IgD-negative memory B cell (primary cell): ENCODE measurements at regions not wholly inside any gene's neighbourhood (a gene's known extent, or its start where the extent isn't known, plus 50 kb on each side); places are given as distances from the start of the nearest gene placed in this dataset.

Source experiments
- H3K27ac Mint-ChIP-seq, 3 donors: one replicate each; pipeline ENCODE4 v1.8.0; 2020 to 2022; ENCODE audit warnings: mild to moderate bottlenecking in 3 of 3, mixed read lengths in 3 of 3, moderate library complexity in 1 of 3
- H3K27me3 Mint-ChIP-seq: one replicate; pipeline ENCODE4 v1.8.0; 2021; ENCODE audit warnings: mixed read lengths
- H3K36me3 Mint-ChIP-seq: one replicate; pipeline ENCODE4 v1.8.0; 2020; ENCODE audit warnings: mild to moderate bottlenecking, mixed read lengths
- H3K4me1 Mint-ChIP-seq, 3 donors: one replicate each; pipeline ENCODE4 v1.8.0; 2020 to 2022; ENCODE audit warnings: mixed read lengths in 3 of 3, mild to moderate bottlenecking in 1 of 3
- H3K4me3 Mint-ChIP-seq, 4 donors: one replicate each; pipeline ENCODE4 v1.8.0; 2020 to 2022; ENCODE audit warnings: mild to moderate bottlenecking in 4 of 4, mixed read lengths in 4 of 4, moderate library complexity in 3 of 4
- H3K9me3 Mint-ChIP-seq, 3 donors: one replicate each; pipeline ENCODE4 v1.8.0; 2020 to 2021; ENCODE audit warnings: mixed read lengths in 3 of 3, mild to moderate bottlenecking in 1 of 3

DNA sequence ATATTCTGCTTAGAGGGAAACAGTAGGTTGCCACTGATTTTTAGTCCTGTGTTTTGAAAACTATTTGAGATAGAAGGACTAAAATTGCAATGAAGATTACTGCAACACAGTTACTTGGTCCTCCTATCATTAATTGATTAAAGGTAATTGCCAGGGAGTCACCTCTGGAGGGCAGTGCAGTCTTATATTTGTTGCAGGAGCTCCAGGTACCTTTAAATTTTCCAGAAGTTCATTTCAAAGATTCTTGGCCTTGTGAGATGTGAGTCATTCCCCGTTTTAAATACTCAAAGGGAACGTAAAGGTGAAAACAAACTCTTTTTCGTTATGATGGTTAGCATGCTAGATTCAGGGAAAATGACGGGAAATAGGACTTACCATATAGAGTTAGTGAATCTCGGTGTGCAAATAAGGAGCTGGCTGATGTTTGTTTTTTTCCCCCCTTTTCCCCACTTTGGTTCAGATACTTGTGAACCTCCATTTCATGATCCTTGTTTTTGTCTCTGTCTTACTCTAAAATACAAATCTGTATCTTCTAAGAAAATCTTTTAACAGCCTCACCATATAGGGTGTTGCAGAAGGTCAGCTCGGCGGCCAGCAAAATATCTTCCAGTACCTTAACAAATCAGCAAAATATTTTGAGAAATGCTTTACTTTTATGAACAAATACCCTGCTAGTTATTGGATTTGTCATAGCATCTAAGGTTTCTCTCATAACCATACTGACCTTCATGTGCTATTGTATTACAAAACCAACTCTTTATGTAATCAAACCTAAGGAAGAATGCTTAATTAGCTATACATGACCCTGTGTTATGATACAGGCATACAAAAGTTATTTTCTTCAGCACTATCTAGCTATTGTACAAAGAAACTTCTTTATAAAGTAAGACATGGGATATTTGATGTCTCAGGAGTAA is 143.0 kb upstream of the HDAC9 start:
- H3K36me3 Mint-ChIP-seq = no peaks in the 10 kb centered on the region
- no peak overlapping the region for H3K27ac Mint-ChIP-seq
- no peaks in the 10 kb centered on the region for H3K27me3 Mint-ChIP-seq
- H3K4me1 Mint-ChIP-seq = peaks cover 11 to 18% (median 17%) of the 10 kb centered on the region in 3 donors
- peak overlapping the region in 1 of 4 donors; percentile 72 for H3K4me3 Mint-ChIP-seq
- no peaks in the 10 kb centered on the region for H3K9me3 Mint-ChIP-seq

DNA sequence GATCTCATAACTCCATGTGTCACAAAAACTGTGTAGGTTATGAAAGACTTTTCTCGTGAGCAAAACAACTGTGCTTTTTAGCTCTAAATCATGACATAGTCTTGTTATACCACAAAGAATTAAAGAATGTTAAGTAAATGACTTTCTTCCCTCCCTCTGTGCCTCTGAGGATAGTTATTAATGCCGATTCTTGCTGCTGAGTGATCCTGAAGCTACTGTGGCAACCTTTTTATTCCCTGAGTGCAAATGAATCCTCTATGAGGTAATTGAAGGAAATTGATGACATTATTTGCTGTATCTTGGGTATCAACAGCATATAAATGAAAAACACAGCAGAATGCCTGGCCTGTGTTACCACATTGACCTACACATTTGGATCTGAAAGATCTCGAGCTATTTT is 142.2 kb upstream of the HDAC9 start:
- Mint-ChIP-seq H3K27ac (no peak overlapping the region), H3K27me3 (no peaks in the 10 kb centered on the region), H3K4me1 (peaks cover 10 to 21% (median 20%) of the 10 kb centered on the region in 3 donors), H3K9me3 (no peaks in the 10 kb centered on the region), H3K36me3 (no peaks in the 10 kb centered on the region), H3K4me3 (no peak overlapping the region)

DNA sequence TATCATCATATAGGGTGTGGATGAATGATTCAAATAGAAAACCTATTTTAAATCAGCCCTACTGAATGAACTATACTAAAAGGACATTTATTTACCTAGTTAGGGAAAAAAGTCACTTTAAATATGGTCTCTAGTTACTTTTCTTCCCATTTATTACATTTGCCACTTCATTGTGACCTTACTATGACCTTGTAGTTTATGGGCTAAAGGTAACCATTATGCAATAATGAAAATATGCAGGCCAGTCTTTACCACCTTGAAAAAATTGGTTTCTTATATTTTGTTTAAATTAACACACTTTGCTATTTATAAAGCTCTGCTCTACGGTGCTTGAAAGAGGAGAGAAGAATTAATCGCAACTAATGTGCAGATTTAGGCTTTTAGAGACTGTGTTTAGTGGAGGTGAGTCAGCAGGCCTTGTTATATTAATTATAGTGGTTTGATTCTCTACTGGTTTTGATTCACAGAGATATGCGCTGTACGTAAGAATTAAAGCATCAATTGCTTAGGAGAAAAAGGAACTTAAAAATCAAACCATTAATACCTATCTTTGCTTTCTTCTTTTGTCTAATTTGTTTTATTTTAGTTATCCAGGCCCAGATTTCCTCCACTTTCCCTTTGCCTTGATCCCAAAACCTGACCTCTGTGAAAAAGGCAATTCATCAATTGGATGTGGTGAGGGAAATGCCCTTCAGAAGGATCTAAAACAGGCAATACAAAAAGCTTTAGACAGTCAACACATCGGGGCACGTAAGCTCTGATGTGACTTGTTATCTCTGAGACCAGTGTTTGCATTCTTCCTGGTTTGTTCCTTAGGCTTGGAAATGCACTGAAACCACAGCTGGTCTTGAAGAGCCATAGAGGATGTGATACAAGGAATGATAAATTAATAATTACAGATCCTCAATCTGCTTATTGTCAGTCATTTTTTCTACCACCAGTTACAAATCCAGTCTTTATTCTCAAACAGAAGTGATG is 141.2 kb upstream of the HDAC9 start:
- Mint-ChIP-seq H3K4me1 (peaks cover 11 to 21% (median 20%) of the 10 kb centered on the region in 3 donors), H3K27ac (no peak overlapping the region), H3K9me3 (no peaks in the 10 kb centered on the region), H3K27me3 (no peaks in the 10 kb centered on the region), H3K36me3 (no peaks in the 10 kb centered on the region), H3K4me3 (no peak overlapping the region)

DNA sequence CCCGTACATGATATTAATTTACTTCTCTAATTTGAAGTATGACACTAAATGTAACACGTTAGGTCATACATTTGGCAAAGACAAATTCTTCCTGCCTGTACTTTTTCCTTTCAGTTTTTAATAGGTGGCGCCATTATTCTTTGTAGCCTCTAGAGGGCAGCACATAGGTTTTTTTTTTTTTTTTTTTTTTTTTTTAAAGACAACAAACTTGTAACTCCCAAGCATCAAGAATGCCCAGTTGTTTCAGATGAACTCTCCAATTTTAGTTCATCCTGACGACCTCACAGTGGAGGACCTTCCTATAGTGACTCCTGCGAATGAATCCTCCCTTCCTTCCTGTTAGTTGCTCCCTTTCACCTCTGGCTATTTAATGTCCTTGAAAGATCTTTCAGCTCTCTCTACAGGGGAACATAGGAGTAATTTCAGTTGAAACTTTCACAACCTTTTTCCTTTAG is 139.3 kb upstream of the HDAC9 start:
- Mint-ChIP-seq H3K4me1 (peaks cover 11 to 27% (median 21%) of the 10 kb centered on the region in 3 donors), H3K4me3 (peak overlapping the region; percentile 4 to 72 (median 46)), H3K27me3 (no peaks in the 10 kb centered on the region), H3K27ac (peak overlapping the region in 2 of 3 donors; percentile 2 to 89), H3K36me3 (no peaks in the 10 kb centered on the region), H3K9me3 (no peaks in the 10 kb centered on the region)

DNA sequence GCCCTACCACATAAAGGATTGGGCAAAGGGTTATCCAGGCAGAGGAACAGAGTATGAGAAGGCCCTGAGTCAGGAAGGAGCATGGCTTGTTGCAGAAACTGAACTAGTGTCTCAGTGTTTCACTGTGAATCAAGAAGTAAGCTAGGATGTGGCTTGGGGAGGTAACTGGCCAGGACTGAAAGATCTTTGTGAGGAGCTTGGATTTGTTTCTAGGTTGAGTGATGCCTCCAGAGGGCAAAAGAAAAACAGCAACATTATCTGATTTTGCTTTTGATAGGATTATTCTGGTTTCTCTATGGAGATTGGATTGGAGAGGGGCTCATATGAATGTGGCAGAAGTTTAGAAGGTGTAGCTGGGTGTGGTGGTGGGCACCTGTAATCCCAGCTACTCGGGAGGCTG is 137.9 kb upstream of the HDAC9 start:
- Mint-ChIP-seq H3K9me3 (no peaks in the 10 kb centered on the region), H3K27me3 (no peaks in the 10 kb centered on the region), H3K4me1 (peaks cover 11 to 22% (median 18%) of the 10 kb centered on the region in 3 donors), H3K36me3 (no peaks in the 10 kb centered on the region), H3K27ac (no peak overlapping the region), H3K4me3 (no peak overlapping the region)

DNA sequence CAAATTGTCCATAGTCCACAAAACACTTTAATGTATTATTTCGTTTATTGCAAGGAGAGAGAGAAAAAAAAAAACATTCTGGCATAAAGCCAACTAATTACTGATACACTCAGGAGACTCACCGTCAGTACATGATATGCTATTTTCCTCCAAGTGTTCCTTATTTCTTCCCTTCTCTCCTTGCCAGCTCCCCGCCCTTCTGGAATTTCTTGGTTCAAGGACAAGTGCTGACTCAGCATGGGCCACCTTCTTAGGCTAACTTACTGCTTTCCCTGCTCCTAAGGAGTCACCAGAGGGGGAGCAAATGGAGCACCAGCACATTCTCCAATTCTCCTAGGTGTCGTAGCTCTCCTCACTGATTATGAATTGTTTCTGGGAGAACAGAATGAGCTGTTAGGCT is 133.8 kb upstream of the HDAC9 start:
- no peaks in the 10 kb centered on the region for H3K27me3 Mint-ChIP-seq
- H3K4me1 Mint-ChIP-seq = peaks cover 3 to 13% (median 4%) of the 10 kb centered on the region in 3 donors
- no peaks in the 10 kb centered on the region for H3K9me3 Mint-ChIP-seq
- H3K36me3 Mint-ChIP-seq = no peaks in the 10 kb centered on the region
- H3K27ac Mint-ChIP-seq = no peak overlapping the region
- no peak overlapping the region for H3K4me3 Mint-ChIP-seq

DNA sequence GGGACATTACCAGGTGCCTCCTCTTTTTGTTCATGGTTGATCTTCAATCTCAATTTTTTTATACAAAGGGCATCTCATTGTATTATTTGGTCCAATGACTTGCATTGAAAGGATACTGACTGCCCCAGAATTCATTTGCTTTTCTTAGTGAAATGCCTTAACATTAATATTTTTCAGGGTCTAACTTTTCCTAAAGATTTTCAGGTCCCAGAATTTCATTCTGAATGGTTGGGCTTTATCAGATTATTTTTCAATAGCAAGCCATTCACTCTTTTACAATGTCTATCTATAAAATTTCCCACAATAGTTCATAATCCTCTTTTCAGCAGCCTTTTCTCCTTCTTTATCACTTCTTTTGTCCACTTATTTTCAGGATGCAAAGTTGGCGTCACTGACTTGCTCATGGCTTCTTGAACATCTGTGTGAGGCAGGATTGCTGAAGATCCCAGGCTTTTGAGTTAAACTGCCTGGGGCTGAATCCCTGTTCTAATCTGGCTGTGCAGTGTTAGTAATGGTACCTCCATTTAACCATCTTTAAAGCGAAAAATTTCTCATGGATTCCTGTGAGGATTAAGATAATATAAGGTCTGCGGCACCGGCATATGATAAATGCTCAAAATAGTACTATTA is 131.7 kb upstream of the HDAC9 start:
- Mint-ChIP-seq H3K27ac (no peak overlapping the region), H3K27me3 (no peaks in the 10 kb centered on the region), H3K4me3 (no peak overlapping the region), H3K9me3 (no peaks in the 10 kb centered on the region), H3K4me1 (peaks cover 0 to 7% (median 2%) of the 10 kb centered on the region in 3 donors), H3K36me3 (no peaks in the 10 kb centered on the region)

DNA sequence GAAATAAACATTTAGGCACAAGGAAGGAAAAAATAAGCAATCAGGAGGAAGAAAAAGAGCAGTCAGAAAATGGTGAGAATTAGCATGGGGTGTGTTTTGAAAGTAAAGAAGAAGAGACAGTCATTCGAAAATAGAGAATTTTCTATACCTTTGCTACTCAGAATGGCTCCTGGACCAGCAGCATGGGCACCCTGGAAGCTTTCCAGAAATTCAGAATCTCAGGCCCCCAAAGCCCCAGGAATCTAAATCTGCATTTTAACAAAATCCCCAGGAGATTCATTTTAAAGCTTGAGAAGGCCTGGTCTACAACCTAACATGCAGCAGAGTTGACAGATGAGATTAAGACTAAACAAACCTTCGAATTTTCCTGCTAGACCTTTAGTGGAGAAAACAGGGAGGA is 131.2 kb upstream of the HDAC9 start:
- H3K27ac Mint-ChIP-seq = no peak overlapping the region
- no peaks in the 10 kb centered on the region for H3K36me3 Mint-ChIP-seq
- peaks cover 0 to 7% (median 2%) of the 10 kb centered on the region in 3 donors for H3K4me1 Mint-ChIP-seq
- no peaks in the 10 kb centered on the region for H3K9me3 Mint-ChIP-seq
- H3K4me3 Mint-ChIP-seq = no peak overlapping the region
- H3K27me3 Mint-ChIP-seq = no peaks in the 10 kb centered on the region

DNA sequence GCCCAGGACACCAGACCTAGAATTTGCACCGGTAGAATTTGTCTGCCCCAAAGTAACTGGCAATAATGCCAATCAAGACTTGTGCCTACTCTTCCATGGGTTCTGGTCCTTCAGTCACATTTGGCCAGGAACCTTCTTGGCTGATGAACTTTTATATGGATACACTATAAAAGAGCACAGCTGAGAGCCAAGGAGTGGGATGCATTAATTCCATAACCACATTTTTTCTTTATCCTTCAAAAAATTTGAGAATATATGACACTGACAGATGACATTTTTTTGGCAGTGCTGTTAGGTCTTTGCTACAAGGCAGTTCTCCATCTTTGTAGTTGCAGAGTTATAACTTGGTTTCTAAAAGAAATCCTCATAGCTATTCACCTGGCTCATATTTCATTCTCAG is 129.2 kb upstream of the HDAC9 start:
- Mint-ChIP-seq H3K4me1 (peaks cover 0 to 2% (median 0%) of the 10 kb centered on the region in 3 donors), H3K4me3 (no peak overlapping the region), H3K36me3 (no peaks in the 10 kb centered on the region), H3K27ac (no peak overlapping the region), H3K27me3 (no peaks in the 10 kb centered on the region), H3K9me3 (no peaks in the 10 kb centered on the region)

DNA sequence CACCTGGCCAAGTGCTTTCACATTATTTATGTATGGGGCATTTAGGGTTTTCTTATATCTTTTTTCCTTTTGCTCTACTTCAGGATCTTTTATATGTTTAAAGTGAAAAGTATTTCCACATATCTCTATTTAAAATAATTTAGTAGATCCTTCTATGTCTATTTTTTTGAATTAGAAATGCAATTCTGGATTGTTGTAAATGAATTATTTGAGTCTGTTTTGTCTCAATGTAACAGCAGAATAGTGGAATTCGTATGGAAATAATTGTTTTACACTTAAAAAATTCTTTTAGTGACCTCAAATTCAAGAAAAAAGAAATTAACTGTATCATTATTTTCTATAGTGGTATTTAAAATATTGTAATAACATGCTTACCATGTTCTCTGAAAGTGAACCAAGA is 126.5 kb upstream of the HDAC9 start:
- Mint-ChIP-seq H3K4me1 (peaks cover 0 to 2% (median 1%) of the 10 kb centered on the region in 3 donors), H3K9me3 (no peaks in the 10 kb centered on the region), H3K4me3 (no peak overlapping the region), H3K27me3 (no peaks in the 10 kb centered on the region), H3K27ac (no peak overlapping the region), H3K36me3 (peaks cover 5% of the 10 kb centered on the region)

DNA sequence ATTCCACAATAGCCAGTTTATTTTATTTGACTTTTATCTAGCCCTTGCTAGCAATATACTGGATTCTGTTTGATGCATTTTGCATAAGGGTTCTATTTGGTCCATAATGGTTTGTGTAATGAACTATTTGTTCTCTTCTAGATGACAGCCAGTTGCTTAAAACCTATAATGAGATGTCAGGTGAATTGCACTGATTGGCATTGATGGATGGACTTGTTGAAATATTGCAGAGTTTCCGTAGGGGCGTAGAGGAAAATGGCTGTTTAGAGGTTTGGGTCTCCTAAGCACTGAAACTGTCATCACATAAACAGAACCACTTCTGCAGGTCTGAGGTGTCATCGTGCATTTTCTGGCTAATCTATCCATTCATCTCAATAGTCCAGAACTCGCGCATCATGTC is 124.9 kb upstream of the HDAC9 start:
- Mint-ChIP-seq H3K4me3 (no peak overlapping the region), H3K27ac (no peak overlapping the region), H3K9me3 (no peaks in the 10 kb centered on the region), H3K36me3 (peaks cover 5% of the 10 kb centered on the region), H3K27me3 (no peaks in the 10 kb centered on the region), H3K4me1 (peaks cover 0 to 1% (median 0%) of the 10 kb centered on the region in 3 donors)

DNA sequence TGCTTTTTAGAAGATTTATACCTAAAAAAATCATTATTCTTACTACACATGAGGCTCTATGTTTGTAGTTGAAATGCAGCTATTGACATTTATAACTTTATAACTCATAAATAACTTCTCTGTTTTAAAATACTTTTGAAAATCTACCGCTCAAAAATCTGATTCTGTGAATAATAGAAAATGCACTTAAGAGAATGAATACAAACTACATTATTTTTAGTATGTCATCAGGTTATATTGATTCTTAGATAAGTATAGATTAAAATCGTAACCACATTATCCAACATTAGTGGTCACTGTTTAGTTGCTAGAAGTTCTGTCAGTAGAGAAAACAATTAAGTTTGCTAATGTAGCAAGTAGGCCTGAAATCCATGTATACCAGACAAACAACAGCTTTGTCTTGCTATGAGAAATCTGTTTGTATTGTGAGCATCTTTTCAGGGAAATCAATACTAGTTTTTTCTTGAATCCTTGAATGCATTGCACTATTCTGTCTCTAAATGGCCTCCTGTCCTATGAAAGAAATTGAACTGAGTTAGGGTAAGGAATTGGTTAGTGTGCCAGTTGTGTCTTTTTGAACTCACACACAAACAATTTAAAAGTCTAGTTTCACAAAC is 116.5 kb upstream of the HDAC9 start:
- no peaks in the 10 kb centered on the region for H3K36me3 Mint-ChIP-seq
- H3K9me3 Mint-ChIP-seq = no peaks in the 10 kb centered on the region
- H3K4me1 Mint-ChIP-seq = peaks cover 1 to 4% (median 2%) of the 10 kb centered on the region in 3 donors
- H3K27ac Mint-ChIP-seq = no peak overlapping the region
- H3K27me3 Mint-ChIP-seq = no peaks in the 10 kb centered on the region
- no peak overlapping the region for H3K4me3 Mint-ChIP-seq

DNA sequence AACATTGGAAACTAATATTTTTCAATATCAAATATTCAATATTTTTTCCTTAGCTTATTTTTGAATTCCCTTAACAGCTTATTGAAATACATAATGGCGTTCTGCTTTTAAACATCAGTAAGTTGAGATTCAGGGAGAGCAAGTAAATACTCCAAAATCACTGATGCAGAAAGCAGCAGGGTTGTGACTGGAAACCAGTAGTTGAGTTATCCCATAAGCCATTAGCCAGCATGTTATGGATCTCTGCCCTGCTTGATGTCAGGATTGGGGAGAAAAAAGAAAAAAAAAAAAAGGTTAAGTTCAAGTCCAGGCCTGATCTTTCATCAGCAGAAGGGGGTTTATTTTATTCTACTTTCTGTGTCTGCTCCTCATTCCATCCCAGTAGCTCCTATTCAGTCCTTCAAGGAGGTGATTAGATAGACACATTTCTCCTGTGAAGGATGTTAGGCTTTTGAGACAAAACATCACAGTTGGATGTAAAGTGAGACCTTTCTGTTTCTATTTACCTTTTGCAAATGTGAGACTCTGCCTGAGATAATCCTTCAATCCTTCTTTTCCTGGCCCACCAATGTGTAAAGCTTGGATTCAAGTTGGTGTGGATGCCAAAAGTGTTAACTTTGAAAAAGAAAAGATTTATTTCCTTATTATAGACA is 110.9 kb upstream of the HDAC9 start:
- peaks cover 6 to 16% (median 14%) of the 10 kb centered on the region in 3 donors for H3K4me1 Mint-ChIP-seq
- no peaks in the 10 kb centered on the region for H3K27me3 Mint-ChIP-seq
- no peak overlapping the region for H3K4me3 Mint-ChIP-seq
- no peak overlapping the region for H3K27ac Mint-ChIP-seq
- no peaks in the 10 kb centered on the region for H3K36me3 Mint-ChIP-seq
- no peaks in the 10 kb centered on the region for H3K9me3 Mint-ChIP-seq

DNA sequence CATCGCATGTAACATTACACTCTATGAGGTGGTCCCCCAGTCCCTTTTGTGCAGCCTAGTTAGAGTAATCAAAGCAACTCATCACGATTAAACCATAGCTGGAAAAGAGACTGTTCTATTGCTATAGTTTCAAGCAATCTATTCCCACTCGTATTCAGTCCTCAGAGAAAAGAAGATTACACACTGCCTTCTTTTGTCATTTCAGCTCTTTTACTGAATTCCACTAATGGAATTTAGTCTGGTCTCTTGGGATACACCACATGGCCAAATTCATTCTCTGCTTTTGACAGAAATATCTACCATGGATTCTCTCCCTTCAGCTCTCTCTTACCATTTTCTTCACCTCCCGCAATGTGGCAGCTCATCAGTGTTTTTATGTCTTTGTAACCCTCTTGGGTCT is 108.9 kb upstream of the HDAC9 start:
- Mint-ChIP-seq H3K9me3 (no peaks in the 10 kb centered on the region), H3K4me1 (peaks cover 17 to 30% (median 29%) of the 10 kb centered on the region in 3 donors), H3K27me3 (no peaks in the 10 kb centered on the region), H3K4me3 (no peak overlapping the region), H3K27ac (no peak overlapping the region), H3K36me3 (no peaks in the 10 kb centered on the region)
